ENCODE measurements at regions not wholly inside any gene's neighbourhood (a gene's known extent, or its start where the extent isn't known, plus 50 kb on each side); places are given as distances from the start of the nearest gene placed in this dataset.

- Histone ChIP-seq H3K36me3 (ENCODE audit: insufficient read depth, low read length, poor library complexity, severe bottlenecking) (no peaks in the 10 kb centered on the region), H3K27me3 (replicated peaks; ENCODE audit: insufficient read depth, low read depth, low read length, poor library complexity) (no peaks in the 10 kb centered on the region), H3K4me1 (ENCODE audit: insufficient read depth, low read length, poor library complexity, severe bottlenecking) (peaks cover 47% of the 10 kb centered on the region), H3K4me3 (ENCODE audit: low read depth, low read length, poor library complexity, severe bottlenecking) (no peak overlapping the region), H3K27ac (ENCODE audit: low read depth, low read length, poor library complexity, severe bottlenecking) (no peak overlapping the region), H3K9me3 (ENCODE audit: low read depth, low read length, poor library complexity, severe bottlenecking) (no peaks in the 10 kb centered on the region)
- ChIA-PET CTCF (no interaction called here), POLR2A (ENCODE audit: low non-redundant PET) (no interaction called here)
- BruUV-seq (replicated peaks): no TSS peak
- intact Hi-C loops (cut with micrococcal nuclease; ENCODE audit: unreplicated experiment): no loop called here
- DNase-seq (ENCODE audit: low spot score): no peak
- TF ChIP-seq CTCF (conservative IDR thresholded peaks at IDR 0.05; ENCODE audit: low read depth, low read length): no peak
- no peak for TF ChIP-seq EZH2 (IDR thresholded peaks at IDR 0.05; ENCODE audit: borderline replicate concordance, low read depth, low read length, poor library complexity, severe bottlenecking)
Measured at GRCh38 chr14:86999036-86999435, 993.9 kb downstream of the GALC start.

GRCh38 chr14:86997271-86997670, 995.7 kb downstream of the GALC start:
- DNase-seq (ENCODE audit: low spot score): no peak
- no peak for TF ChIP-seq EZH2 (IDR thresholded peaks at IDR 0.05; ENCODE audit: borderline replicate concordance, low read depth, low read length, poor library complexity, severe bottlenecking)
- no peak for TF ChIP-seq CTCF (conservative IDR thresholded peaks at IDR 0.05; ENCODE audit: low read depth, low read length)
- no peaks in the 10 kb centered on the region for H3K27me3 ChIP-seq (replicated peaks; ENCODE audit: insufficient read depth, low read depth, low read length, poor library complexity)
- H3K36me3 ChIP-seq (ENCODE audit: insufficient read depth, low read length, poor library complexity, severe bottlenecking): no peaks in the 10 kb centered on the region
- H3K4me3 ChIP-seq (ENCODE audit: low read depth, low read length, poor library complexity, severe bottlenecking): no peak overlapping the region
- ChIA-PET CTCF (no interaction called here), POLR2A (ENCODE audit: low non-redundant PET) (no interaction called here)
- H3K9me3 ChIP-seq (ENCODE audit: low read depth, low read length, poor library complexity, severe bottlenecking): no peaks in the 10 kb centered on the region
- intact Hi-C loops (cut with micrococcal nuclease; ENCODE audit: unreplicated experiment): no loop called here
- no peak overlapping the region for H3K27ac ChIP-seq (ENCODE audit: low read depth, low read length, poor library complexity, severe bottlenecking)
- peaks cover 31% of the 10 kb centered on the region for H3K4me1 ChIP-seq (ENCODE audit: insufficient read depth, low read length, poor library complexity, severe bottlenecking)
- BruUV-seq (replicated peaks): no TSS peak

GRCh38 chr14:86990396-86990795, 1002.6 kb downstream of the GALC start:
- no peak overlapping the region for H3K27ac ChIP-seq (ENCODE audit: low read depth, low read length, poor library complexity, severe bottlenecking)
- no peaks in the 10 kb centered on the region for H3K36me3 ChIP-seq (ENCODE audit: insufficient read depth, low read length, poor library complexity, severe bottlenecking)
- ChIA-PET CTCF (no interaction called here), POLR2A (ENCODE audit: low non-redundant PET) (no interaction called here)
- no peaks in the 10 kb centered on the region for H3K9me3 ChIP-seq (ENCODE audit: low read depth, low read length, poor library complexity, severe bottlenecking)
- intact Hi-C loops (cut with micrococcal nuclease; ENCODE audit: unreplicated experiment): no loop called here
- H3K27me3 ChIP-seq (replicated peaks; ENCODE audit: insufficient read depth, low read depth, low read length, poor library complexity): no peaks in the 10 kb centered on the region
- no peak for TF ChIP-seq EZH2 (IDR thresholded peaks at IDR 0.05; ENCODE audit: borderline replicate concordance, low read depth, low read length, poor library complexity, severe bottlenecking)
- TF ChIP-seq CTCF (conservative IDR thresholded peaks at IDR 0.05; ENCODE audit: low read depth, low read length): no peak
- BruUV-seq (replicated peaks): no TSS peak
- H3K4me1 ChIP-seq (ENCODE audit: insufficient read depth, low read length, poor library complexity, severe bottlenecking): no peaks in the 10 kb centered on the region
- no peak for DNase-seq (ENCODE audit: low spot score)
- no peak overlapping the region for H3K4me3 ChIP-seq (ENCODE audit: low read depth, low read length, poor library complexity, severe bottlenecking)
